HepG2 (cell line): ENCODE measurements at regions not wholly inside any gene's neighbourhood (a gene's known extent, or its start where the extent isn't known, plus 50 kb on each side); places are given as distances from the start of the nearest gene placed in this dataset.

Source experiments
- DPF2 ChIP-seq: sonication (generic); formaldehyde crosslinking; IDR thresholded peaks from 2 replicates; pipeline ENCODE4 v1.4.0; 2020; ENCODE audit warnings: mild to moderate bottlenecking, low read depth, missing genetic modification reagents, borderline replicate concordance
- ELF3 ChIP-seq: IDR thresholded peaks from 2 replicates; pipeline ENCODE4 v1.6.1; 2016; ENCODE audit warnings: missing genetic modification reagents, missing compliant biosample characterization
- FOXO1 ChIP-seq: sonication (generic); formaldehyde crosslinking; IDR thresholded peaks from 2 replicates; pipeline ENCODE4 v1.4.0; 2020; ENCODE audit warnings: missing genetic modification reagents
- GTF2F1 ChIP-seq: fragments of 150-350 bp; IDR thresholded peaks from 2 replicates; pipeline ENCODE4 v1.6.1; 2014; ENCODE audit warnings: low read length
- KLF13 ChIP-seq: sonication (generic); formaldehyde crosslinking; IDR thresholded peaks from 2 replicates; pipeline ENCODE4 v1.4.0; 2020; ENCODE audit warnings: mild to moderate bottlenecking, missing genetic modification reagents
- MBNL3 ChIP-seq: fragments of 250-450 bp; sonication (Bioruptor Pico); conservative IDR thresholded peaks from 2 replicates; pipeline ENCODE4 v1.8.0; 2022; ENCODE audit warnings: mild to moderate bottlenecking, inconsistent platforms
- NAIF1 ChIP-seq: sonication (generic); formaldehyde crosslinking; IDR thresholded peaks from 2 replicates; pipeline ENCODE4 v1.5.0; 2020; ENCODE audit warnings: mild to moderate bottlenecking, missing genetic modification reagents, borderline replicate concordance
- TAF1 ChIP-seq: sonication (generic); formaldehyde crosslinking; IDR thresholded peaks from 2 replicates; pipeline ENCODE4 v1.4.0; 2020; ENCODE audit warnings: missing genetic modification reagents
- ZNF121 ChIP-seq: sonication (generic); formaldehyde crosslinking; IDR thresholded peaks from 2 replicates; pipeline ENCODE4 v1.5.0; 2020; ENCODE audit warnings: mild to moderate bottlenecking, missing genetic modification reagents
- ZNF549 ChIP-seq: sonication (generic); formaldehyde crosslinking; IDR thresholded peaks from 2 replicates; pipeline ENCODE4 v1.5.0; 2020; ENCODE audit warnings: missing genetic modification reagents
- ZNF75D ChIP-seq: sonication (generic); formaldehyde crosslinking; IDR thresholded peaks from 2 replicates; pipeline ENCODE4 v1.8.1; 2023; ENCODE audit warnings: missing genetic modification reagents, mild to moderate bottlenecking, borderline replicate concordance
- TF ChIP-seq, protein P1 (sequence below): IDR thresholded peaks from 2 replicates; pipeline ENCODE4 v1.6.1; 2012; ENCODE audit warnings: low read length, improper control_type of control experiment
- TF ChIP-seq, protein P2 (sequence below): sonication (generic); formaldehyde crosslinking; IDR thresholded peaks from 2 replicates; pipeline ENCODE4 v1.4.0; 2020; ENCODE audit warnings: missing genetic modification reagents
- TF ChIP-seq, protein P3 (sequence below): sonication (generic); formaldehyde crosslinking; IDR thresholded peaks from 2 replicates; pipeline ENCODE4 v1.4.0; 2020; ENCODE audit warnings: mild to moderate bottlenecking, missing genetic modification reagents
- TF ChIP-seq, protein P4 (sequence below): sonication (generic); formaldehyde crosslinking; IDR thresholded peaks from 2 replicates; pipeline ENCODE4 v1.8.1; 2022; ENCODE audit warnings: mild to moderate bottlenecking, missing genetic modification reagents
- TF ChIP-seq, protein P5 (sequence below): sonication (generic); formaldehyde crosslinking; IDR thresholded peaks from 2 replicates; pipeline ENCODE4 v1.5.1; 2020; ENCODE audit warnings: mild to moderate bottlenecking, moderate library complexity, missing genetic modification reagents
- TF ChIP-seq, protein P6 (sequence below): IDR thresholded peaks from 2 replicates; pipeline ENCODE4 v1.6.1; 2016; ENCODE audit warnings: mild to moderate bottlenecking

DNA sequence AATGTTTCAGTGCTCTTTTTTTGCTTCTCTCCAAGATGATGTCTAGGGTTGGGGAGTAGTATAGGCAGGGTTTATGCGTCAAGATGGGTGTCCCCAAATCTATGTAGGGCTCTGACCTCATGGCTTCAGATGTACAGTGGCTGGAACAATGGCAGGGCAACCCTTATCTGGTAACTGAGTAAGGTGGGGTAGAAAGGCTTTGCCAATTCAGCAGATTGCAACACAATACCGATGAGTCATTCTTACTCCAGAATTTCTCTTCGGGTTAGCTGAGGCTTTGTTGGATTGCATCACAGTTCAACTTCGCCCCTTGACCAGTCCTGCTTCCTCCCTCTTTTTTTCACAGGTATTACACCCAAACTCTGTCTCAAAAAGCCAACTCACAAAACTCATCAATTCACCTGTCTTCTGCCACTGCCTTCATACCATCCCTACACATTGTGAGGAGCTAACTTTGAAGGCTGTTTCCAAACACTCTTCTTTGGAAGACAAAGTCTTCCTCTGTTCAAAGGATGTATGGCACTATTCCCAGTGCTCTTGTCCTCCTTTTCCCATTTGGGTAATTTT is 190.2 kb upstream of the CNOT2 start (continued):
- TF ChIP-seq, protein P1, sequence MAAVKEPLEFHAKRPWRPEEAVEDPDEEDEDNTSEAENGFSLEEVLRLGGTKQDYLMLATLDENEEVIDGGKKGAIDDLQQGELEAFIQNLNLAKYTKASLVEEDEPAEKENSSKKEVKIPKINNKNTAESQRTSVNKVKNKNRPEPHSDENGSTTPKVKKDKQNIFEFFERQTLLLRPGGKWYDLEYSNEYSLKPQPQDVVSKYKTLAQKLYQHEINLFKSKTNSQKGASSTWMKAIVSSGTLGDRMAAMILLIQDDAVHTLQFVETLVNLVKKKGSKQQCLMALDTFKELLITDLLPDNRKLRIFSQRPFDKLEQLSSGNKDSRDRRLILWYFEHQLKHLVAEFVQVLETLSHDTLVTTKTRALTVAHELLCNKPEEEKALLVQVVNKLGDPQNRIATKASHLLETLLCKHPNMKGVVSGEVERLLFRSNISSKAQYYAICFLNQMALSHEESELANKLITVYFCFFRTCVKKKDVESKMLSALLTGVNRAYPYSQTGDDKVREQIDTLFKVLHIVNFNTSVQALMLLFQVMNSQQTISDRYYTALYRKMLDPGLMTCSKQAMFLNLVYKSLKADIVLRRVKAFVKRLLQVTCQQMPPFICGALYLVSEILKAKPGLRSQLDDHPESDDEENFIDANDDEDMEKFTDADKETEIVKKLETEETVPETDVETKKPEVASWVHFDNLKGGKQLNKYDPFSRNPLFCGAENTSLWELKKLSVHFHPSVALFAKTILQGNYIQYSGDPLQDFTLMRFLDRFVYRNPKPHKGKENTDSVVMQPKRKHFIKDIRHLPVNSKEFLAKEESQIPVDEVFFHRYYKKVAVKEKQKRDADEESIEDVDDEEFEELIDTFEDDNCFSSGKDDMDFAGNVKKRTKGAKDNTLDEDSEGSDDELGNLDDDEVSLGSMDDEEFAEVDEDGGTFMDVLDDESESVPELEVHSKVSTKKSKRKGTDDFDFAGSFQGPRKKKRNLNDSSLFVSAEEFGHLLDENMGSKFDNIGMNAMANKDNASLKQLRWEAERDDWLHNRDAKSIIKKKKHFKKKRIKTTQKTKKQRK, result no peak
- TF ChIP-seq, protein P2, sequence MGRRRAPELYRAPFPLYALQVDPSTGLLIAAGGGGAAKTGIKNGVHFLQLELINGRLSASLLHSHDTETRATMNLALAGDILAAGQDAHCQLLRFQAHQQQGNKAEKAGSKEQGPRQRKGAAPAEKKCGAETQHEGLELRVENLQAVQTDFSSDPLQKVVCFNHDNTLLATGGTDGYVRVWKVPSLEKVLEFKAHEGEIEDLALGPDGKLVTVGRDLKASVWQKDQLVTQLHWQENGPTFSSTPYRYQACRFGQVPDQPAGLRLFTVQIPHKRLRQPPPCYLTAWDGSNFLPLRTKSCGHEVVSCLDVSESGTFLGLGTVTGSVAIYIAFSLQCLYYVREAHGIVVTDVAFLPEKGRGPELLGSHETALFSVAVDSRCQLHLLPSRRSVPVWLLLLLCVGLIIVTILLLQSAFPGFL (CRISPR knock-in tag), result no peak
- TF ChIP-seq KLF13 (CRISPR knock-in tag), result no peak
- no peak for TF ChIP-seq GTF2F1
- no peak for TF ChIP-seq FOXO1
- TF ChIP-seq, protein P3, sequence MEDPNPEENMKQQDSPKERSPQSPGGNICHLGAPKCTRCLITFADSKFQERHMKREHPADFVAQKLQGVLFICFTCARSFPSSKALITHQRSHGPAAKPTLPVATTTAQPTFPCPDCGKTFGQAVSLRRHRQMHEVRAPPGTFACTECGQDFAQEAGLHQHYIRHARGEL (CRISPR knock-in tag), result no peak
- TF ChIP-seq, protein P4, sequence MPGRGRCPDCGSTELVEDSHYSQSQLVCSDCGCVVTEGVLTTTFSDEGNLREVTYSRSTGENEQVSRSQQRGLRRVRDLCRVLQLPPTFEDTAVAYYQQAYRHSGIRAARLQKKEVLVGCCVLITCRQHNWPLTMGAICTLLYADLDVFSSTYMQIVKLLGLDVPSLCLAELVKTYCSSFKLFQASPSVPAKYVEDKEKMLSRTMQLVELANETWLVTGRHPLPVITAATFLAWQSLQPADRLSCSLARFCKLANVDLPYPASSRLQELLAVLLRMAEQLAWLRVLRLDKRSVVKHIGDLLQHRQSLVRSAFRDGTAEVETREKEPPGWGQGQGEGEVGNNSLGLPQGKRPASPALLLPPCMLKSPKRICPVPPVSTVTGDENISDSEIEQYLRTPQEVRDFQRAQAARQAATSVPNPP (CRISPR knock-in tag), result no peak
- TF ChIP-seq NAIF1 (CRISPR knock-in tag), result no peak
- TF ChIP-seq, protein P5, sequence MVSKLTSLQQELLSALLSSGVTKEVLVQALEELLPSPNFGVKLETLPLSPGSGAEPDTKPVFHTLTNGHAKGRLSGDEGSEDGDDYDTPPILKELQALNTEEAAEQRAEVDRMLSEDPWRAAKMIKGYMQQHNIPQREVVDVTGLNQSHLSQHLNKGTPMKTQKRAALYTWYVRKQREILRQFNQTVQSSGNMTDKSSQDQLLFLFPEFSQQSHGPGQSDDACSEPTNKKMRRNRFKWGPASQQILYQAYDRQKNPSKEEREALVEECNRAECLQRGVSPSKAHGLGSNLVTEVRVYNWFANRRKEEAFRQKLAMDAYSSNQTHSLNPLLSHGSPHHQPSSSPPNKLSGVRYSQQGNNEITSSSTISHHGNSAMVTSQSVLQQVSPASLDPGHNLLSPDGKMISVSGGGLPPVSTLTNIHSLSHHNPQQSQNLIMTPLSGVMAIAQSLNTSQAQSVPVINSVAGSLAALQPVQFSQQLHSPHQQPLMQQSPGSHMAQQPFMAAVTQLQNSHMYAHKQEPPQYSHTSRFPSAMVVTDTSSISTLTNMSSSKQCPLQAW (CRISPR knock-in tag), result 0 out of 2 replicates have a peak, but pooled peaks have one; percentile 30
- TF ChIP-seq DPF2, result no peak; the same call in 1 of the 2 replicates
- TF ChIP-seq ELF3 (CRISPR knock-in tag), result peak; percentile 52
- no peak for TF ChIP-seq ZNF549 (CRISPR knock-in tag)
- TF ChIP-seq ZNF121, result no peak
- TF ChIP-seq TAF1 (CRISPR knock-in tag), result no peak
- TF ChIP-seq MBNL3 (CRISPR knock-in tag), result no peak
- TF ChIP-seq, protein P6, sequence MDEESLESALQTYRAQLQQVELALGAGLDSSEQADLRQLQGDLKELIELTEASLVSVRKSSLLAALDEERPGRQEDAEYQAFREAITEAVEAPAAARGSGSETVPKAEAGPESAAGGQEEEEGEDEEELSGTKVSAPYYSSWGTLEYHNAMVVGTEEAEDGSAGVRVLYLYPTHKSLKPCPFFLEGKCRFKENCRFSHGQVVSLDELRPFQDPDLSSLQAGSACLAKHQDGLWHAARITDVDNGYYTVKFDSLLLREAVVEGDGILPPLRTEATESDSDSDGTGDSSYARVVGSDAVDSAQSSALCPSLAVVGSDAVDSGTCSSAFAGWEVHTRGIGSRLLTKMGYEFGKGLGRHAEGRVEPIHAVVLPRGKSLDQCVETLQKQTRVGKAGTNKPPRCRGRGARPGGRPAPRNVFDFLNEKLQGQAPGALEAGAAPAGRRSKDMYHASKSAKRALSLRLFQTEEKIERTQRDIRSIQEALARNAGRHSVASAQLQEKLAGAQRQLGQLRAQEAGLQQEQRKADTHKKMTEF (CRISPR knock-in tag), result peak; percentile 58; the same call in 1 of the 2 replicates
- no peak for TF ChIP-seq ZNF75D (CRISPR knock-in tag)
